ENCODE measurements at regions not wholly inside any gene's neighbourhood (a gene's known extent, or its start where the extent isn't known, plus 50 kb on each side); places are given as distances from the start of the nearest gene placed in this dataset.

GRCh38 chr20:21622097-21622857 is 83.2 kb upstream of the PAX1 start:
- TF ChIP-seq CTCF (conservative IDR thresholded peaks at IDR 0.05; ENCODE audit: low read depth, low read length), result no peak
- TF ChIP-seq EZH2 (IDR thresholded peaks at IDR 0.05; ENCODE audit: low read length, unreplicated experiment), result no peak
- no peak for TF ChIP-seq EZH2phosphoT487 (IDR thresholded peaks at IDR 0.05; ENCODE audit: borderline replicate concordance, low read length)
